Body of pancreas (tissue), 4 donors: ENCODE measurements at regions not wholly inside any gene's neighbourhood (a gene's known extent, or its start where the extent isn't known, plus 50 kb on each side); places are given as distances from the start of the nearest gene placed in this dataset.

Source experiments
- ATAC-seq: fragments of 150-250 bp; one replicate; pipeline ENCODE4 v1.9.1; 2016
- DNase-seq, 4 donors: peaks; one replicate each; pipeline ENCODE4 v3.0.0-alpha.2; 2019
- H3K27ac ChIP-seq, 4 donors: fragments of 200-600 bp; sonication (generic); 1 replicate in 3 of 4; 2 replicates in 1 of 4; pipeline versions ENCODE4 v1.5.1 to v1.6.1; 2016 to 2019; ENCODE audit warnings: mild to moderate bottlenecking in 1 of 4, mixed read lengths in 1 of 4, moderate library complexity in 1 of 4
- H3K27me3 ChIP-seq, 2 donors: fragments of 200-600 bp; sonication (generic); one replicate each; pipeline ENCODE4 v1.6.0; 2016; ENCODE audit warnings: mild to moderate bottlenecking in 1 of 2
- H3K36me3 ChIP-seq, 2 donors: fragments of 200-600 bp; sonication (generic); replicated peaks in 1 of 2; 2 replicates each; pipeline ENCODE4 v1.5.1; 2016; ENCODE audit warnings: low read depth in 2 of 2; ENCODE audit not compliant: insufficient read depth in 1 of 2
- H3K4me1 ChIP-seq: fragments of 200-600 bp; sonication (generic); one replicate; pipeline ENCODE4 v1.6.0; 2016
- H3K4me3 ChIP-seq, 2 donors: fragments of 200-600 bp; sonication (generic); 1 replicate in 1 of 2; 2 replicates in 1 of 2; pipeline ENCODE4 v1.5.1; 2016 to 2019
- H3K9me3 ChIP-seq, 3 donors: fragments of 200-600 bp; sonication (generic); 1 replicate in 2 of 3; 2 replicates in 1 of 3; pipeline ENCODE4 v1.5.1; 2016
- CTCF ChIP-seq, 7 experiments: fragments of 450-650 bp in 4 of 7; fragments of 200-600 bp in 3 of 7; sonication (generic) in 3 of 7; IDR thresholded peaks; one replicate each; pipeline ENCODE4 v1.5.1; 2016 to 2019; ENCODE audit warnings: antibody characterized with exemption in 7 of 7
- POLR2A ChIP-seq, 3 donors: fragments of 450-650 bp; IDR thresholded peaks; one replicate each; pipeline ENCODE4 v1.6.1; 2016; ENCODE audit warnings: antibody characterized with exemption in 3 of 3, mild to moderate bottlenecking in 2 of 3
- WGBS, 2 donors: methylation state at CpG; one replicate each; pipeline ENCODE4 v1.1.5; 2017; 5-methylcytosine and 5-hydroxymethylcytosine counted together
- intact Hi-C: fragments of 100-400 bp; cut with DNase I; formaldehyde crosslinking; loops from one replicate; pipeline ENCODE4 v1.15.1; 2023

GRCh38 chr9:108766626-108767161 is 89.1 kb downstream of the ACTL7B start:
- no peaks in the 10 kb centered on the region for H3K27me3 ChIP-seq
- H3K9me3 ChIP-seq = peaks cover 0 to 5% (median 0%) of the 10 kb centered on the region in 3 donors
- H3K4me3 ChIP-seq = no peak overlapping the region
- no peak for ATAC-seq
- intact Hi-C loops = no loop called here
- no peak overlapping the region for H3K27ac ChIP-seq
- peaks cover under 1% of the 10 kb centered on the region for H3K4me1 ChIP-seq
- no peak for DNase-seq
- WGBS, 2 donors = 53 to 68% methylated on average over 3 of the region's 3 CpGs
- no peak for TF ChIP-seq POLR2A (IDR thresholded peaks at IDR 0.05)
- no peak for TF ChIP-seq CTCF (IDR thresholded peaks at IDR 0.05)
- H3K36me3 ChIP-seq = no peaks in the 10 kb centered on the region

- Histone ChIP-seq H3K4me1 (peaks cover 4% of the 10 kb centered on the region), H3K4me3 (no peak overlapping the region), H3K36me3 (no peaks in the 10 kb centered on the region), H3K27me3 (no peaks in the 10 kb centered on the region), H3K27ac (no peak overlapping the region), H3K9me3 (peaks cover 0 to 4% (median 0%) of the 10 kb centered on the region in 3 donors)
- DNase-seq (no peak), ATAC-seq (no peak)
- TF ChIP-seq CTCF (IDR thresholded peaks at IDR 0.05) = no peak
- no peak for TF ChIP-seq POLR2A (IDR thresholded peaks at IDR 0.05)
- intact Hi-C loops = no loop called here
- WGBS, 2 donors = 75 to 77% methylated on average over 5 of the region's 5 CpGs
Observed at GRCh38 chr9:108765265-108765664, 90.5 kb downstream of the ACTL7B start.

GRCh38 chr9:108762348-108763055 is 93.3 kb downstream of the ACTL7B start:
- no peak for TF ChIP-seq POLR2A (IDR thresholded peaks at IDR 0.05)
- TF ChIP-seq CTCF (IDR thresholded peaks at IDR 0.05) = no peak
- no peaks in the 10 kb centered on the region for H3K27me3 ChIP-seq
- no peak overlapping the region for H3K4me3 ChIP-seq
- DNase-seq (no peak), ATAC-seq (no peak)
- H3K9me3 ChIP-seq = no peaks in the 10 kb centered on the region
- H3K4me1 ChIP-seq = peaks cover 19% of the 10 kb centered on the region
- no peak overlapping the region for H3K27ac ChIP-seq
- intact Hi-C loops = no loop called here
- H3K36me3 ChIP-seq = no peaks in the 10 kb centered on the region
- 60 to 74% methylated on average over 13 of the region's 13 CpGs for WGBS, 2 donors

GRCh38 chr9:108761655-108762347 is 94.0 kb downstream of the ACTL7B start:
- no peaks in the 10 kb centered on the region for H3K36me3 ChIP-seq
- H3K27me3 ChIP-seq = no peaks in the 10 kb centered on the region
- DNase-seq (peak; percentile 60 to 64 (median 62)), ATAC-seq (peak; percentile 66)
- H3K4me1 ChIP-seq = peaks cover 19% of the 10 kb centered on the region
- WGBS, 2 donors = 17% methylated on average over 9 of the region's 9 CpGs
- H3K9me3 ChIP-seq = no peaks in the 10 kb centered on the region
- intact Hi-C loops = no loop called here
- TF ChIP-seq POLR2A (IDR thresholded peaks at IDR 0.05) = no peak
- peak; percentile 63 to 89 (median 77) for TF ChIP-seq CTCF (IDR thresholded peaks at IDR 0.05)
- H3K27ac ChIP-seq = no peak overlapping the region
- no peak overlapping the region for H3K4me3 ChIP-seq
